Gastrocnemius medialis (tissue), 4 donors: ENCODE measurements at regions not wholly inside any gene's neighbourhood (a gene's known extent, or its start where the extent isn't known, plus 50 kb on each side); places are given as distances from the start of the nearest gene placed in this dataset.

ENCODE experiments used
- CTCF ChIP-seq, 5 experiments: fragments of 450-650 bp in 3 of 5; fragments of 200-600 bp in 2 of 5; sonication (generic) in 2 of 5; IDR thresholded peaks in 4 of 5; conservative IDR thresholded peaks in 1 of 5; 1 replicate in 4 of 5; 2 replicates in 1 of 5; pipeline ENCODE4 v1.5.1; 2016 to 2019; ENCODE audit warnings: antibody characterized with exemption in 5 of 5, mild to moderate bottlenecking in 3 of 5, moderate library complexity in 3 of 5
- POLR2A ChIP-seq, 2 donors: fragments of 450-650 bp; IDR thresholded peaks; one replicate each; pipeline ENCODE4 v1.6.1; 2017; ENCODE audit warnings: antibody characterized with exemption in 2 of 2, mild to moderate bottlenecking in 2 of 2, moderate library complexity in 2 of 2

DNA sequence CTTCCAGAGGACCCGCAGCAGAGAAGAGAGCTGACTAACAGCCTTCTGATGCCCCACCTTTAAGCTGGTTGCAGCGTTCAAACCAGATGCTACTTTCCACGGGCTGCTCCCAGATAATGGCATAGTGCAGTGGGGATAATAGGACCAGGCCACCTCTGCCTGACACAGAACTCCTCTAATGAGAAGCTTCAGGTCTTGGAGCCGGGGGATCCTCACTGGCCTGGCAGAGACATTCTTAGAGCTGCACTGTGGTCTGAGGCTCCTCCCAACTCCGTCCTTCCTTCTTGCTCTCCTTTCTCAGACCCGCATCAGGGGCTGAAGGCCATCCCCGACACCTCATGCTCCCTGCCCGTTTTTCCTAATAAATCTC is 206.6 kb upstream of the MARCKS start:
- TF ChIP-seq CTCF (IDR thresholded peaks at IDR 0.05 in 4 of 5, conservative IDR thresholded peaks at IDR 0.05 in 1 of 5) (no peak), POLR2A (IDR thresholded peaks at IDR 0.05) (no peak)
